Right ventricle myocardium superior (tissue), 1 donor: ENCODE measurements at regions not wholly inside any gene's neighbourhood (a gene's known extent, or its start where the extent isn't known, plus 50 kb on each side); places are given as distances from the start of the nearest gene placed in this dataset.
"Not testable (repeated sequence)": the region's sequence is repeated elsewhere in the genome, so short reads cannot be mapped to it uniquely, and the experiment has no call there.

Source experiments
- ATAC-seq: fragments of 200-7000 bp; cut with Tn5 transposase; one replicate; pipeline ENCODE4 v1.9.1; 2020; ENCODE audit warnings: mild to moderate bottlenecking; ENCODE audit not compliant: poor library complexity
- DNase-seq: peaks from one replicate; pipeline ENCODE4 v3.0.0-alpha.2; 2020
- intact Hi-C: fragments of 100-400 bp; cut with DNase I; formaldehyde crosslinking; loops from one replicate; pipeline ENCODE4 v1.11.2; 2022
- donor health status: DM: no; HTN: yes; CAD: no; lungs with severe emphysema.

- intact Hi-C loops = no loop called here
- ATAC-seq (no peak), DNase-seq (no peak)
Measured at GRCh38 chr2:212815453-212815852, 276.9 kb upstream of the ERBB4 start.

- intact Hi-C loops = no loop called here
- DNase-seq = no peak
- ATAC-seq = no peak
Measured at GRCh38 chr2:212814941-212815340, 276.3 kb upstream of the ERBB4 start.

GRCh38 chr2:212811921-212812320 is 273.3 kb upstream of the ERBB4 start:
- DNase-seq = no peak
- intact Hi-C loops = no loop called here
- no peak for ATAC-seq

- ATAC-seq (no peak), DNase-seq (no peak)
- intact Hi-C loops = no loop called here
Measured at GRCh38 chr2:212811036-212811805, 272.6 kb upstream of the ERBB4 start.

GRCh38 chr2:212797484-212798205 is 259.0 kb upstream of the ERBB4 start:
- ATAC-seq (no peak), DNase-seq (no peak)
- intact Hi-C loops = no loop called here

- intact Hi-C loops = no loop called here
- no peak for DNase-seq
- no peak for ATAC-seq
Measured at GRCh38 chr2:212794471-212794870, 255.9 kb upstream of the ERBB4 start.

- DNase-seq (no peak), ATAC-seq (no peak)
- intact Hi-C loops = no loop called here
Measured at GRCh38 chr2:212791569-212791968, 253.0 kb upstream of the ERBB4 start.

GRCh38 chr2:212786088-212786487 is 247.5 kb upstream of the ERBB4 start:
- ATAC-seq, DNase-seq, intact Hi-C loops: not testable (repeated sequence)

- DNase-seq (no peak), ATAC-seq (no peak)
- intact Hi-C loops = loop anchor here (5.0 to 10.0 kb wide), 2 partner anchors 118 to 375 kb away; partner anchors contain the start of gene IKZF2
Measured at GRCh38 chr2:212777020-212777491, 238.5 kb upstream of the ERBB4 start.

- ATAC-seq = no peak
Measured at GRCh38 chr2:212773808-212774339, 235.3 kb upstream of the ERBB4 start.

GRCh38 chr2:212770240-212770639 is 231.6 kb upstream of the ERBB4 start:
- ATAC-seq (no peak), DNase-seq (no peak)
- intact Hi-C loops = loop anchor here (10.0 kb wide), 1 partner anchor 125 kb away; no protein-coding TSS in a partner anchor

More at GRCh38 chr2:212773808-212774339, 235.3 kb upstream of the ERBB4 start:
- intact Hi-C loops = loop anchor here (10.0 kb wide), 1 partner anchor 121 kb away; no protein-coding TSS in a partner anchor
- DNase-seq = no peak

GRCh38 chr2:212766921-212767320 is 228.3 kb upstream of the ERBB4 start:
- no peak for ATAC-seq
- intact Hi-C loops = no loop called here
- DNase-seq = no peak

- ATAC-seq = no peak
- no peak for DNase-seq
- intact Hi-C loops = no loop called here
Measured at GRCh38 chr2:212752730-212753351, 214.2 kb upstream of the ERBB4 start.

GRCh38 chr2:212745359-212745758 is 206.8 kb upstream of the ERBB4 start:
- intact Hi-C loops = no loop called here
- DNase-seq (no peak), ATAC-seq (no peak)

GRCh38 chr2:212737392-212738172 is 199.0 kb upstream of the ERBB4 start:
- intact Hi-C loops = no loop called here
- ATAC-seq = no peak
- DNase-seq = no peak

- intact Hi-C loops = no loop called here
- DNase-seq (no peak), ATAC-seq (no peak)
Measured at GRCh38 chr2:212736385-212736726, 197.8 kb upstream of the ERBB4 start.

GRCh38 chr2:212733273-212733672 is 194.7 kb upstream of the ERBB4 start:
- intact Hi-C loops = no loop called here
- ATAC-seq (no peak), DNase-seq (no peak)

GRCh38 chr2:212732860-212733259 is 194.3 kb upstream of the ERBB4 start:
- no peak for ATAC-seq
- intact Hi-C loops = no loop called here
- no peak for DNase-seq

- intact Hi-C loops = no loop called here
- ATAC-seq (no peak), DNase-seq (no peak)
Measured at GRCh38 chr2:212730994-212731393, 192.4 kb upstream of the ERBB4 start.
